ENCODE measurements at regions not wholly inside any gene's neighbourhood (a gene's known extent, or its start where the extent isn't known, plus 50 kb on each side); places are given as distances from the start of the nearest gene placed in this dataset.

DNA sequence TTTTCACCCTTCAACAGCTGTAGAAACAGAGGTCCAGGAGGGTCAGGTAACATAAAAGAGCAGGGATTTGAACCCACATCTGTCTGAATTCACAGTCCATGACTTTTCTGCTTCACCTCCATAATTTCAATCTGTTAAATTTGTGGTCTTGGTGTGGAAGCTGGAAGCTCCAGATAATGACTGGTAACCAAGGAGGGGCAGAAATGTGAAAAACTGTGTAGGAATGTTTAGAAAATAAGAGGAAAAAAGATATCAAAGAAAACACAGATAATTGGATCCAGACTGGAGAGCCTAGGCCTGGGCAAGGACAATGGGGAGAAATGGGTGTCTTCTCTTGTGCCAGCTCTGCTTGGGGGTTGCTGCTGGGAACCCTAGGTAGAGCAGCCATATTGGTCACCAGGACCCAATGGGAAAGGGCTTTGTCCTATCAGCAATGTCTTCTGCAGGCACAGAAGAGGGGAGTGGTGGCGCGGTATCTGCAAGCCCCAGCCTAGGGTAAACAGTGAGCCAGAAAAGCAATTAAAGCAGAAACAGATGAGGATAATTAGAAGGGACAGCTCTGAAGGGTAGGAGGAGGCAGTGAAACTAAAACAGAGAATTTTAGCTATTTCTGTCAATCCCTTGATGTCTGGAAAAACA, 54.3 kb upstream of the CCDC91 start:
- TF ChIP-seq CREB1 (IDR thresholded peaks at IDR 0.05; ENCODE audit: low read depth) (no peak), ZBTB7A (IDR thresholded peaks at IDR 0.05; ENCODE audit: low read depth) (no peak), YY1 (IDR thresholded peaks at IDR 0.05; ENCODE audit: low read depth) (no peak), NFIC (IDR thresholded peaks at IDR 0.05) (no peak), EGR1 (IDR thresholded peaks at IDR 0.05) (no peak), TCF12 (IDR thresholded peaks at IDR 0.05; ENCODE audit: low read depth) (no peak), TEAD4 (IDR thresholded peaks at IDR 0.05) (no peak), TAF1 (IDR thresholded peaks at IDR 0.05; ENCODE audit: low read depth) (no peak), RAD21 (IDR thresholded peaks at IDR 0.05; ENCODE audit: low read depth) (no peak), FOXM1 (IDR thresholded peaks at IDR 0.05; ENCODE audit: borderline replicate concordance, low read depth) (no peak), CEBPB (IDR thresholded peaks at IDR 0.05) (no peak), EP300 (IDR thresholded peaks at IDR 0.05; ENCODE audit: borderline replicate concordance) (no peak)
- TF ChIP-seq, protein P1, sequence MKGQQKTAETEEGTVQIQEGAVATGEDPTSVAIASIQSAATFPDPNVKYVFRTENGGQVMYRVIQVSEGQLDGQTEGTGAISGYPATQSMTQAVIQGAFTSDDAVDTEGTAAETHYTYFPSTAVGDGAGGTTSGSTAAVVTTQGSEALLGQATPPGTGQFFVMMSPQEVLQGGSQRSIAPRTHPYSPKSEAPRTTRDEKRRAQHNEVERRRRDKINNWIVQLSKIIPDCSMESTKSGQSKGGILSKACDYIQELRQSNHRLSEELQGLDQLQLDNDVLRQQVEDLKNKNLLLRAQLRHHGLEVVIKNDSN (IDR thresholded peaks at IDR 0.05) = no peak
- TF ChIP-seq, protein P2, sequence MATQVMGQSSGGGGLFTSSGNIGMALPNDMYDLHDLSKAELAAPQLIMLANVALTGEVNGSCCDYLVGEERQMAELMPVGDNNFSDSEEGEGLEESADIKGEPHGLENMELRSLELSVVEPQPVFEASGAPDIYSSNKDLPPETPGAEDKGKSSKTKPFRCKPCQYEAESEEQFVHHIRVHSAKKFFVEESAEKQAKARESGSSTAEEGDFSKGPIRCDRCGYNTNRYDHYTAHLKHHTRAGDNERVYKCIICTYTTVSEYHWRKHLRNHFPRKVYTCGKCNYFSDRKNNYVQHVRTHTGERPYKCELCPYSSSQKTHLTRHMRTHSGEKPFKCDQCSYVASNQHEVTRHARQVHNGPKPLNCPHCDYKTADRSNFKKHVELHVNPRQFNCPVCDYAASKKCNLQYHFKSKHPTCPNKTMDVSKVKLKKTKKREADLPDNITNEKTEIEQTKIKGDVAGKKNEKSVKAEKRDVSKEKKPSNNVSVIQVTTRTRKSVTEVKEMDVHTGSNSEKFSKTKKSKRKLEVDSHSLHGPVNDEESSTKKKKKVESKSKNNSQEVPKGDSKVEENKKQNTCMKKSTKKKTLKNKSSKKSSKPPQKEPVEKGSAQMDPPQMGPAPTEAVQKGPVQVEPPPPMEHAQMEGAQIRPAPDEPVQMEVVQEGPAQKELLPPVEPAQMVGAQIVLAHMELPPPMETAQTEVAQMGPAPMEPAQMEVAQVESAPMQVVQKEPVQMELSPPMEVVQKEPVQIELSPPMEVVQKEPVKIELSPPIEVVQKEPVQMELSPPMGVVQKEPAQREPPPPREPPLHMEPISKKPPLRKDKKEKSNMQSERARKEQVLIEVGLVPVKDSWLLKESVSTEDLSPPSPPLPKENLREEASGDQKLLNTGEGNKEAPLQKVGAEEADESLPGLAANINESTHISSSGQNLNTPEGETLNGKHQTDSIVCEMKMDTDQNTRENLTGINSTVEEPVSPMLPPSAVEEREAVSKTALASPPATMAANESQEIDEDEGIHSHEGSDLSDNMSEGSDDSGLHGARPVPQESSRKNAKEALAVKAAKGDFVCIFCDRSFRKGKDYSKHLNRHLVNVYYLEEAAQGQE (IDR thresholded peaks at IDR 0.05; ENCODE audit: low read depth) = no peak

DNA sequence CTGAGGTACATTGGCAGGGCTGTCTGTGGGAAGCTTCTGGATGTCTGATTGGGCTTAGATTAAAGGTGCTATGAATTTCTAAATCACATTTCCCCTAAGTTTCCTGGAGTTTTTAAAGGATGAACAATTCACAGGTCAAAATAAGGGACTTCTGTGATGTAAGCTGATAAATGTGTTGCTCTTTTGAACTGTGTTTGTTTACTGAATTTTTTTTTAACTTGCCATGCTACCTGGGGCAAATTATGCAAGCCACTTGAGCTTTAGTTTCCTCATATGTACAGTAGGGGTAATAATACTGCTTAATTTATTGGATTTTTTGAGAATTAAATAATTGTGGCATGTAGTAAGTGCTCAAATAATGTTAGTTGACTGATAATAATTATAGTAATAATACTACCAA, 52.8 kb upstream of the CCDC91 start:
- TF ChIP-seq EP300 (IDR thresholded peaks at IDR 0.05; ENCODE audit: borderline replicate concordance) = no peak
- TF ChIP-seq, protein P3, sequence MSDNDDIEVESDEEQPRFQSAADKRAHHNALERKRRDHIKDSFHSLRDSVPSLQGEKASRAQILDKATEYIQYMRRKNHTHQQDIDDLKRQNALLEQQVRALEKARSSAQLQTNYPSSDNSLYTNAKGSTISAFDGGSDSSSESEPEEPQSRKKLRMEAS (IDR thresholded peaks at IDR 0.05) = no peak
- TF ChIP-seq FOXM1 (IDR thresholded peaks at IDR 0.05; ENCODE audit: borderline replicate concordance, low read depth) = no peak
- TF ChIP-seq, protein P2 (IDR thresholded peaks at IDR 0.05; ENCODE audit: low read depth) = no peak
- no peak for TF ChIP-seq YY1 (IDR thresholded peaks at IDR 0.05; ENCODE audit: low read depth)
- TF ChIP-seq CEBPB (IDR thresholded peaks at IDR 0.05) = no peak
- no peak for TF ChIP-seq TAF1 (IDR thresholded peaks at IDR 0.05; ENCODE audit: low read depth)
- TF ChIP-seq RAD21 (IDR thresholded peaks at IDR 0.05; ENCODE audit: low read depth) = no peak

DNA sequence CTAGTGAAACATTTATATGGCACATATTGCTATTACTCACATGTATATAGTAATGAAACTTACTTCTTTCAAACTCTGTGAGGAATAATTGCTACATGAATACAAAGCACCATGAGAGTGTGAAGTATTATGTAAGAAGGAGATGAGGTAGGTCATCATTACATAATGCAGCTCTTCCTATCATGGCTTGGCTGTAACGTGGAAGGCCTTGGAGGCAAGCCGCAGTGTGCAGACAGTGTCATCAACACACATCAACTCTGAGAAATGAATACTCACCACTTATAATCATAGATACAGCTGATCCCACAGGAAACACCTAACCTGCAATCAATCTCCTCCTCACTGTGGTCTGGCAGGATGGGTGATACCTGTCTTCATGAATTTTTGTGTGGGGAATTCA, 49.9 kb upstream of the CCDC91 start:
- TF ChIP-seq CREB1 (IDR thresholded peaks at IDR 0.05; ENCODE audit: low read depth) = no peak
- TF ChIP-seq, protein P2 (IDR thresholded peaks at IDR 0.05; ENCODE audit: low read depth) = no peak
- no peak for TF ChIP-seq ZBTB7A (IDR thresholded peaks at IDR 0.05; ENCODE audit: low read depth)

Data from Ishikawa (cell line).